SU-DHL-6 (cell line): ENCODE measurements at regions not wholly inside any gene's neighbourhood (a gene's known extent, or its start where the extent isn't known, plus 50 kb on each side); places are given as distances from the start of the nearest gene placed in this dataset.

Experiments used
- H2AFZ ChIP-seq: fragments of 200-600 bp; sonication (generic); 2 replicates; pipeline ENCODE4 v1.6.1; 2014; ENCODE audit warnings: low read depth, mild to moderate bottlenecking, moderate library complexity, mixed read lengths, antibody characterized with exemption, low read length; ENCODE audit not compliant: severe bottlenecking
- H3F3A ChIP-seq: fragments of 200-600 bp; shearing (Covaris generic); 2 replicates; pipeline ENCODE4 v1.6.0; 2016; ENCODE audit warnings: antibody characterized with exemption, mild to moderate bottlenecking; ENCODE audit not compliant: insufficient read depth
- H3K27ac ChIP-seq: fragments of 200-600 bp; sonication (generic); 2 replicates; pipeline ENCODE4 v1.5.1; 2016; ENCODE audit warnings: low read depth, mild to moderate bottlenecking, low read length, moderate library complexity, mixed read lengths
- H3K27me3 ChIP-seq: fragments of 200-600 bp; sonication (generic), shearing (Covaris generic); 2 replicates; pipeline ENCODE4 v1.6.0; 2014; ENCODE audit warnings: mild to moderate bottlenecking, low read length
- H3K36me3 ChIP-seq: fragments of 200-600 bp; sonication (generic); 2 replicates; pipeline ENCODE4 v1.6.1; 2014; ENCODE audit warnings: mild to moderate bottlenecking, low read length, mixed read lengths
- H3K4me2 ChIP-seq: fragments of 300-600, 200-600 bp; shearing (Covaris generic), sonication (generic); 2 replicates; pipeline ENCODE4 v1.6.0; 2014; ENCODE audit warnings: low read length, low read depth, mild to moderate bottlenecking; ENCODE audit not compliant: poor library complexity, severe bottlenecking
- H3K4me3 ChIP-seq: fragments of 200-600 bp; sonication (generic); 2 replicates; pipeline ENCODE4 v1.5.1; 2014; ENCODE audit warnings: antibody characterized with exemption, low read length, mild to moderate bottlenecking, mixed read lengths; ENCODE audit not compliant: insufficient read depth, poor library complexity, severe bottlenecking
- H3K79me2 ChIP-seq: fragments of 200-600 bp; sonication (generic); 2 replicates; pipeline ENCODE4 v1.6.1; 2014; ENCODE audit warnings: mild to moderate bottlenecking, low read length, moderate library complexity; ENCODE audit not compliant: insufficient read depth
- H3K9ac ChIP-seq: fragments of 200-600 bp; sonication (generic); 2 replicates; pipeline ENCODE4 v1.7.0; 2014; ENCODE audit warnings: mild to moderate bottlenecking, low read length
- H3K9me2 ChIP-seq: fragments of 200-600 bp; sonication (generic); replicated peaks from 2 replicates; pipeline ENCODE4 v1.6.1; 2014; ENCODE audit warnings: low read length; ENCODE audit not compliant: insufficient read depth
- H3K9me3 ChIP-seq: fragments of 200-600 bp; sonication (generic); 2 replicates; pipeline ENCODE4 v1.6.1; 2014; ENCODE audit warnings: low read length, mixed read lengths; ENCODE audit not compliant: insufficient read depth
- H4K20me1 ChIP-seq: fragments of 200-600 bp; sonication (generic); 2 replicates; pipeline ENCODE4 v1.6.1; 2014; ENCODE audit warnings: low read depth, mild to moderate bottlenecking, antibody characterized with exemption, low read length, moderate library complexity, mixed read lengths
- EZH2phosphoT487 ChIP-seq: fragments of 200-600 bp; sonication (generic), shearing (Covaris generic); conservative IDR thresholded peaks from 2 replicates; pipeline ENCODE4 v1.6.1; 2018; ENCODE audit warnings: mild to moderate bottlenecking, antibody characterized with exemption, low read length, moderate library complexity, mixed read lengths
- TF ChIP-seq, protein P1 (sequence below): fragments of 200-600 bp; sonication (generic); IDR thresholded peaks from one replicate; pipeline ENCODE4 v1.5.1; 2017; ENCODE audit warnings: antibody characterized with exemption, mild to moderate bottlenecking, low read length, moderate library complexity; ENCODE audit not compliant: insufficient read depth, poor library complexity, severe bottlenecking

GRCh38 chr12:86331457-86331856 is 75.3 kb upstream of the MGAT4C start:
- Histone ChIP-seq H3K9me2 (no peaks in the 10 kb centered on the region; the same call in 1 of the 2 replicates), H3F3A (no peaks in the 10 kb centered on the region), H2AFZ (no peak overlapping the region), H3K9me3 (no peaks in the 10 kb centered on the region), H3K4me2 (no peak overlapping the region), H4K20me1 (no peaks in the 10 kb centered on the region), H3K4me3 (no peak overlapping the region), H3K27ac (no peak overlapping the region), H3K9ac (no peak overlapping the region), H3K79me2 (no peaks in the 10 kb centered on the region), H3K27me3 (no peaks in the 10 kb centered on the region), H3K36me3 (no peaks in the 10 kb centered on the region)
- TF ChIP-seq, protein P1, sequence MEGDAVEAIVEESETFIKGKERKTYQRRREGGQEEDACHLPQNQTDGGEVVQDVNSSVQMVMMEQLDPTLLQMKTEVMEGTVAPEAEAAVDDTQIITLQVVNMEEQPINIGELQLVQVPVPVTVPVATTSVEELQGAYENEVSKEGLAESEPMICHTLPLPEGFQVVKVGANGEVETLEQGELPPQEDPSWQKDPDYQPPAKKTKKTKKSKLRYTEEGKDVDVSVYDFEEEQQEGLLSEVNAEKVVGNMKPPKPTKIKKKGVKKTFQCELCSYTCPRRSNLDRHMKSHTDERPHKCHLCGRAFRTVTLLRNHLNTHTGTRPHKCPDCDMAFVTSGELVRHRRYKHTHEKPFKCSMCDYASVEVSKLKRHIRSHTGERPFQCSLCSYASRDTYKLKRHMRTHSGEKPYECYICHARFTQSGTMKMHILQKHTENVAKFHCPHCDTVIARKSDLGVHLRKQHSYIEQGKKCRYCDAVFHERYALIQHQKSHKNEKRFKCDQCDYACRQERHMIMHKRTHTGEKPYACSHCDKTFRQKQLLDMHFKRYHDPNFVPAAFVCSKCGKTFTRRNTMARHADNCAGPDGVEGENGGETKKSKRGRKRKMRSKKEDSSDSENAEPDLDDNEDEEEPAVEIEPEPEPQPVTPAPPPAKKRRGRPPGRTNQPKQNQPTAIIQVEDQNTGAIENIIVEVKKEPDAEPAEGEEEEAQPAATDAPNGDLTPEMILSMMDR = no peak

- Histone ChIP-seq H3K36me3 (no peaks in the 10 kb centered on the region), H3K9ac (no peak overlapping the region), H3K4me2 (no peak overlapping the region), H3F3A (no peaks in the 10 kb centered on the region), H3K9me3 (no peaks in the 10 kb centered on the region), H3K4me3 (no peak overlapping the region), H3K9me2 (no peaks in the 10 kb centered on the region; the same call in 1 of the 2 replicates), H3K27ac (no peak overlapping the region), H3K79me2 (no peaks in the 10 kb centered on the region), H3K27me3 (no peaks in the 10 kb centered on the region), H4K20me1 (no peaks in the 10 kb centered on the region), H2AFZ (no peak overlapping the region)
- TF ChIP-seq, protein P1 = no peak
- no peak for TF ChIP-seq EZH2phosphoT487
Measured at GRCh38 chr12:86331012-86331411, 74.8 kb upstream of the MGAT4C start.

GRCh38 chr12:86312232-86312631 is 56.0 kb upstream of the MGAT4C start:
- Histone ChIP-seq H3K79me2 (no peaks in the 10 kb centered on the region), H3K9me3 (no peaks in the 10 kb centered on the region), H3K4me3 (no peak overlapping the region), H3K27me3 (no peaks in the 10 kb centered on the region), H2AFZ (no peak overlapping the region), H4K20me1 (no peaks in the 10 kb centered on the region), H3F3A (no peaks in the 10 kb centered on the region), H3K4me2 (no peak overlapping the region), H3K27ac (no peak overlapping the region), H3K9me2 (no peaks in the 10 kb centered on the region), H3K9ac (no peak overlapping the region), H3K36me3 (no peaks in the 10 kb centered on the region)
- TF ChIP-seq, protein P1 = no peak
- no peak for TF ChIP-seq EZH2phosphoT487
